ENCODE measurements at regions not wholly inside any gene's neighbourhood (a gene's known extent, or its start where the extent isn't known, plus 50 kb on each side); places are given as distances from the start of the nearest gene placed in this dataset.

DNA sequence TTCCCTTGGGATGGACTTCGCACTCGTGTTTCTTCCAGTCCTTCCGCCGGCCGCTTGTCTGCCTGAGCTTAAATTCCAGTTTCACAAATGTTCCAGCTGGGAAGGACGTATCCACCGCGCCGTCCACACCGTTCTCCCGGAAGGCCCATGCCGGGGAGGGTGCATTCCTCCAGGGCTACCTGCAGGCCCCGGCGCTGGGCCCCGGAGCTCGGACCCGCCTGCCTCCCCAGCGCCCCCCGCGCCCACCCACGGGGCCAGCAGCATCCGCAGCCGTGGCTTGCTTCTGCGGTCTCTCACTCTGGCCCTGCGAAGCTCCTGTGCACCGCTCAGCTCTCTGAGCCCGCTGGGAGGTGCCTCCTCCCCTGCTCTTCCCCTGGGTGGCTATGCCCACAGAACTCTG is 2084.1 kb downstream of the TP53TG3F start:
- no TSS peak for BruUV-seq (replicated peaks)
- Histone ChIP-seq H3K9me3 (replicated peaks; ENCODE audit: control insufficient read depth, insufficient read depth, low read depth, low read length) (no peaks in the 10 kb centered on the region), H3K27me3 (ENCODE audit: control insufficient read depth in 2 of 2, insufficient read depth in 2 of 2, low read length in 2 of 2) (no peaks in the 10 kb centered on the region), H3K9ac (ENCODE audit: insufficient read depth in 1 of 2, low read depth in 2 of 2, low read length in 2 of 2) (no peak overlapping the region), H2AFZ (ENCODE audit: low read depth, low read length) (no peak overlapping the region), H3K4me1 (replicated peaks in 1 of 2; ENCODE audit: control insufficient read depth in 2 of 2, insufficient read depth in 2 of 2, low read length in 2 of 2) (no peaks in the 10 kb centered on the region), H3K79me2 (ENCODE audit: control insufficient read depth, insufficient read depth, low read length) (no peaks in the 10 kb centered on the region), H3K4me2 (ENCODE audit: insufficient read depth, low read length) (no peak overlapping the region), H3K27ac (ENCODE audit: extremely low read depth, low read depth, low read length) (no peak overlapping the region), H3K9me1 (ENCODE audit: control insufficient read depth, insufficient read depth, low read length) (no peaks in the 10 kb centered on the region), H4K20me1 (replicated peaks; ENCODE audit: control insufficient read depth, insufficient read depth, low read length) (no peaks in the 10 kb centered on the region), H3K36me3 (ENCODE audit: control insufficient read depth, insufficient read depth, low read length) (no peaks in the 10 kb centered on the region), H3K4me3 (no peak overlapping the region)
- ATAC-seq (no peak), DNase-seq (ENCODE audit: extremely low read depth in 1 of 4, low spot score in 3 of 4) (no peak), FAIRE-seq (no peak)
- ChIA-PET CTCF (ENCODE audit: low intra/inter-chr PET ratio) (no interaction called here), POLR2A (no interaction called here)
- 3% methylated on average over 24 of the region's 27 CpGs for WGBS (ENCODE audit: insufficient coverage, low coverage, missing lambda C conversion rate)
- TF ChIP-seq, protein P1, sequence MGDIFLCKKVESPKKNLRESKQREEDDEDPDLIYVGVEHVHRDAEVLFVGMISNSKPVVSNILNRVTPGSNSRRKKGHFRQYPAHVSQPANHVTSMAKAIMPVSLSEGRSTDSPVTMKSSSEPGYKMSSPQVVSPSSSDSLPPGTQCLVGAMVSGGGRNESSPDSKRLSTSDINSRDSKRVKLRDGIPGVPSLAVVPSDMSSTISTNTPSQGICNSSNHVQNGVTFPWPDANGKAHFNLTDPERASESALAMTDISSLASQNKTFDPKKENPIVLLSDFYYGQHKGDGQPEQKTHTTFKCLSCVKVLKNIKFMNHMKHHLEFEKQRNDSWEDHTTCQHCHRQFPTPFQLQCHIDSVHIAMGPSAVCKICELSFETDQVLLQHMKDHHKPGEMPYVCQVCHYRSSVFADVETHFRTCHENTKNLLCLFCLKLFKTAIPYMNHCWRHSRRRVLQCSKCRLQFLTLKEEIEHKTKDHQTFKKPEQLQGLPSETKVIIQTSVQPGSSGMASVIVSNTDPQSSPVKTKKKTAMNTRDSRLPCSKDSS (IDR thresholded peaks at IDR 0.05; ENCODE audit: low read depth, partially characterized antibody): no peak
- TF ChIP-seq, protein P2, sequence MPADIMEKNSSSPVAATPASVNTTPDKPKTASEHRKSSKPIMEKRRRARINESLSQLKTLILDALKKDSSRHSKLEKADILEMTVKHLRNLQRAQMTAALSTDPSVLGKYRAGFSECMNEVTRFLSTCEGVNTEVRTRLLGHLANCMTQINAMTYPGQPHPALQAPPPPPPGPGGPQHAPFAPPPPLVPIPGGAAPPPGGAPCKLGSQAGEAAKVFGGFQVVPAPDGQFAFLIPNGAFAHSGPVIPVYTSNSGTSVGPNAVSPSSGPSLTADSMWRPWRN (IDR thresholded peaks at IDR 0.05; ENCODE audit: low read depth): no peak
- TF ChIP-seq, protein P3, sequence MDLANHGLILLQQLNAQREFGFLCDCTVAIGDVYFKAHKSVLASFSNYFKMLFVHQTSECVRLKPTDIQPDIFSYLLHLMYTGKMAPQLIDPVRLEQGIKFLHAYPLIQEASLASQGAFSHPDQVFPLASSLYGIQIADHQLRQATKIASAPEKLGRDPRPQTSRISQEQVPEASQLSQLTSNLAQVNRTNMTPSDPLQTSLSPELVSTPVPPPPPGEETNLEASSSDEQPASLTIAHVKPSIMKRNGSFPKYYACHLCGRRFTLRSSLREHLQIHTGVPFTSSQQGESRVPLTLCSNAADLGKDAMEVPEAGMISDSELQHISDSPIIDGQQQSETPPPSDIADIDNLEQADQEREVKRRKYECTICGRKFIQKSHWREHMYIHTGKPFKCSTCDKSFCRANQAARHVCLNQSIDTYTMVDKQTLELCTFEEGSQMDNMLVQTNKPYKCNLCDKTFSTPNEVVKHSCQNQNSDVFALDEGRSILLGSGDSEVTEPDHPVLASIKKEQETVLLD (IDR thresholded peaks at IDR 0.05): no peak
- TF ChIP-seq ESRRB (CRISPR knock-in tag; IDR thresholded peaks at IDR 0.05; ENCODE audit: borderline replicate concordance): no peak
- TF ChIP-seq, protein P4, sequence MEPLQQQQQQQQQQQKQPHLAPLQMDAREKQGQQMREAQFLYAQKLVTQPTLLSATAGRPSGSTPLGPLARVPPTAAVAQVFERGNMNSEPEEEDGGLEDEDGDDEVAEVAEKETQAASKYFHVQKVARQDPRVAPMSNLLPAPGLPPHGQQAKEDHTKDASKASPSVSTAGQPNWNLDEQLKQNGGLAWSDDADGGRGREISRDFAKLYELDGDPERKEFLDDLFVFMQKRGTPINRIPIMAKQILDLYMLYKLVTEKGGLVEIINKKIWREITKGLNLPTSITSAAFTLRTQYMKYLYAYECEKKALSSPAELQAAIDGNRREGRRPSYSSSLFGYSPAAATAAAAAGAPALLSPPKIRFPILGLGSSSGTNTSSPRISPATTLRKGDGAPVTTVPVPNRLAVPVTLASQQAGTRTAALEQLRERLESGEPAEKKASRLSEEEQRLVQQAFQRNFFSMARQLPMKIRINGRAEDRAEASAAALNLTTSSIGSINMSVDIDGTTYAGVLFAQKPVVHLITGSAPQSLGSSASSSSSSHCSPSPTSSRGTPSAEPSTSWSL (CRISPR knock-in tag; IDR thresholded peaks at IDR 0.05; ENCODE audit: borderline replicate concordance): no peak
- no peak for TF ChIP-seq POLR2AphosphoS5 (IDR thresholded peaks at IDR 0.05; ENCODE audit: control insufficient read depth, insufficient read depth, low read depth, low read length)
- no peak for TF ChIP-seq RAD21 (CRISPR knock-in tag; conservative IDR thresholded peaks at IDR 0.05 in 1 of 2, IDR thresholded peaks at IDR 0.05 in 1 of 2)
- no peak for TF ChIP-seq TCF3 (CRISPR knock-in tag; IDR thresholded peaks at IDR 0.05)
- no peak for TF ChIP-seq HMGN3 (IDR thresholded peaks at IDR 0.05; ENCODE audit: borderline replicate concordance, extremely low read depth, insufficient read length, low read depth, low read length)
- no peak for TF ChIP-seq HNRNPLL (IDR thresholded peaks at IDR 0.05; ENCODE audit: low read depth, low read length, poor library complexity, severe bottlenecking)
- TF ChIP-seq, protein P5, sequence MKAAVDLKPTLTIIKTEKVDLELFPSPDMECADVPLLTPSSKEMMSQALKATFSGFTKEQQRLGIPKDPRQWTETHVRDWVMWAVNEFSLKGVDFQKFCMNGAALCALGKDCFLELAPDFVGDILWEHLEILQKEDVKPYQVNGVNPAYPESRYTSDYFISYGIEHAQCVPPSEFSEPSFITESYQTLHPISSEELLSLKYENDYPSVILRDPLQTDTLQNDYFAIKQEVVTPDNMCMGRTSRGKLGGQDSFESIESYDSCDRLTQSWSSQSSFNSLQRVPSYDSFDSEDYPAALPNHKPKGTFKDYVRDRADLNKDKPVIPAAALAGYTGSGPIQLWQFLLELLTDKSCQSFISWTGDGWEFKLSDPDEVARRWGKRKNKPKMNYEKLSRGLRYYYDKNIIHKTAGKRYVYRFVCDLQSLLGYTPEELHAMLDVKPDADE (conservative IDR thresholded peaks at IDR 0.05; ENCODE audit: control insufficient read depth, low read depth, low read length): no peak
- in situ Hi-C loops (cut with MboI): no loop called here
- intact Hi-C loops (cut with micrococcal nuclease): no loop called here

Measured in K562 (cell line).